ENCODE measurements at regions not wholly inside any gene's neighbourhood (a gene's known extent, or its start where the extent isn't known, plus 50 kb on each side); places are given as distances from the start of the nearest gene placed in this dataset.

- H3K27me3 ChIP-seq (ENCODE audit: insufficient read depth), result no peaks in the 10 kb centered on the region
Observed at GRCh38 chr16:79274264-79274663, 326.3 kb downstream of the MAF start.

More at GRCh38 chr16:79274264-79274663, 326.3 kb downstream of the MAF start:
- 0 out of 2 replicates have a peak, but pooled peaks cover 7% of the 10 kb centered on the region for H3K4me1 ChIP-seq (ENCODE audit: insufficient read depth)
- no peaks in the 10 kb centered on the region for H3K27me3 Mint-ChIP-seq (ENCODE audit: insufficient read depth, low read depth, poor library complexity)
- no peak overlapping the region for H3K4me2 ChIP-seq
- no peak overlapping the region for H3K27ac ChIP-seq (ENCODE audit: low read depth)
- H2AFZ ChIP-seq, result no peak overlapping the region
- no peaks in the 10 kb centered on the region for H4K20me1 ChIP-seq (replicated peaks; ENCODE audit: insufficient read depth)
- DNase-seq (ENCODE audit: low spot score), result no peak
- no peaks in the 10 kb centered on the region for H3K36me3 Mint-ChIP-seq (ENCODE audit: low read depth)
- no peaks in the 10 kb centered on the region for H3K9me3 Mint-ChIP-seq
- TF ChIP-seq, protein P1, sequence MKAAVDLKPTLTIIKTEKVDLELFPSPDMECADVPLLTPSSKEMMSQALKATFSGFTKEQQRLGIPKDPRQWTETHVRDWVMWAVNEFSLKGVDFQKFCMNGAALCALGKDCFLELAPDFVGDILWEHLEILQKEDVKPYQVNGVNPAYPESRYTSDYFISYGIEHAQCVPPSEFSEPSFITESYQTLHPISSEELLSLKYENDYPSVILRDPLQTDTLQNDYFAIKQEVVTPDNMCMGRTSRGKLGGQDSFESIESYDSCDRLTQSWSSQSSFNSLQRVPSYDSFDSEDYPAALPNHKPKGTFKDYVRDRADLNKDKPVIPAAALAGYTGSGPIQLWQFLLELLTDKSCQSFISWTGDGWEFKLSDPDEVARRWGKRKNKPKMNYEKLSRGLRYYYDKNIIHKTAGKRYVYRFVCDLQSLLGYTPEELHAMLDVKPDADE (IDR thresholded peaks at IDR 0.05), result no peak
- no peak for TF ChIP-seq ZNF331 (CRISPR knock-in tag; IDR thresholded peaks at IDR 0.05; ENCODE audit: low read depth)
- no peak for TF ChIP-seq STAT1 (IDR thresholded peaks at IDR 0.05; ENCODE audit: unreplicated experiment)
- TF ChIP-seq CREB1 (CRISPR knock-in tag; IDR thresholded peaks at IDR 0.05; ENCODE audit: low read depth), result no peak
- TF ChIP-seq ZNF114 (CRISPR knock-in tag; IDR thresholded peaks at IDR 0.05), result no peak
- TF ChIP-seq, protein P2, sequence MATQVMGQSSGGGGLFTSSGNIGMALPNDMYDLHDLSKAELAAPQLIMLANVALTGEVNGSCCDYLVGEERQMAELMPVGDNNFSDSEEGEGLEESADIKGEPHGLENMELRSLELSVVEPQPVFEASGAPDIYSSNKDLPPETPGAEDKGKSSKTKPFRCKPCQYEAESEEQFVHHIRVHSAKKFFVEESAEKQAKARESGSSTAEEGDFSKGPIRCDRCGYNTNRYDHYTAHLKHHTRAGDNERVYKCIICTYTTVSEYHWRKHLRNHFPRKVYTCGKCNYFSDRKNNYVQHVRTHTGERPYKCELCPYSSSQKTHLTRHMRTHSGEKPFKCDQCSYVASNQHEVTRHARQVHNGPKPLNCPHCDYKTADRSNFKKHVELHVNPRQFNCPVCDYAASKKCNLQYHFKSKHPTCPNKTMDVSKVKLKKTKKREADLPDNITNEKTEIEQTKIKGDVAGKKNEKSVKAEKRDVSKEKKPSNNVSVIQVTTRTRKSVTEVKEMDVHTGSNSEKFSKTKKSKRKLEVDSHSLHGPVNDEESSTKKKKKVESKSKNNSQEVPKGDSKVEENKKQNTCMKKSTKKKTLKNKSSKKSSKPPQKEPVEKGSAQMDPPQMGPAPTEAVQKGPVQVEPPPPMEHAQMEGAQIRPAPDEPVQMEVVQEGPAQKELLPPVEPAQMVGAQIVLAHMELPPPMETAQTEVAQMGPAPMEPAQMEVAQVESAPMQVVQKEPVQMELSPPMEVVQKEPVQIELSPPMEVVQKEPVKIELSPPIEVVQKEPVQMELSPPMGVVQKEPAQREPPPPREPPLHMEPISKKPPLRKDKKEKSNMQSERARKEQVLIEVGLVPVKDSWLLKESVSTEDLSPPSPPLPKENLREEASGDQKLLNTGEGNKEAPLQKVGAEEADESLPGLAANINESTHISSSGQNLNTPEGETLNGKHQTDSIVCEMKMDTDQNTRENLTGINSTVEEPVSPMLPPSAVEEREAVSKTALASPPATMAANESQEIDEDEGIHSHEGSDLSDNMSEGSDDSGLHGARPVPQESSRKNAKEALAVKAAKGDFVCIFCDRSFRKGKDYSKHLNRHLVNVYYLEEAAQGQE (IDR thresholded peaks at IDR 0.05; ENCODE audit: unreplicated experiment), result no peak
- no peak for TF ChIP-seq EZH2 (IDR thresholded peaks at IDR 0.05; ENCODE audit: low read depth, unreplicated experiment)
- no peak for TF ChIP-seq POLR2AphosphoS5 (IDR thresholded peaks at IDR 0.05; ENCODE audit: low read depth)
- no peak for TF ChIP-seq EZH2phosphoT487 (IDR thresholded peaks at IDR 0.05; ENCODE audit: unreplicated experiment)
- no peak for TF ChIP-seq CTCF (conservative IDR thresholded peaks at IDR 0.05; ENCODE audit: low read depth in 2 of 2)
- TF ChIP-seq JUNB (IDR thresholded peaks at IDR 0.05; ENCODE audit: unreplicated experiment), result no peak
- TF ChIP-seq NANOG (IDR thresholded peaks at IDR 0.05; ENCODE audit: borderline replicate concordance), result no peak
- no peak for TF ChIP-seq ZNF462 (CRISPR knock-in tag; IDR thresholded peaks at IDR 0.05)
- no peak overlapping the region for H3K4me3 ChIP-seq
- H3K9me2 ChIP-seq (ENCODE audit: insufficient read depth), result peaks cover 20% of the 10 kb centered on the region
- H3K79me2 ChIP-seq (replicated peaks; ENCODE audit: insufficient read depth), result no peaks in the 10 kb centered on the region
- ATAC-seq, result no peak
- no peaks in the 10 kb centered on the region for H3F3A ChIP-seq (replicated peaks; ENCODE audit: low read depth)
- H3K4me1 Mint-ChIP-seq, result peaks cover 17% of the 10 kb centered on the region
- H3K36me3 ChIP-seq (ENCODE audit: insufficient read depth), result no peaks in the 10 kb centered on the region
- no peak overlapping the region for H3K27ac Mint-ChIP-seq
- H3K4me3 Mint-ChIP-seq, result no peak overlapping the region
